ENCODE measurements at regions not wholly inside any gene's neighbourhood (a gene's known extent, or its start where the extent isn't known, plus 50 kb on each side); places are given as distances from the start of the nearest gene placed in this dataset.
A peak's percentile ranks its signal among the peaks of the same experiment; 100 is the strongest.

- no peak for DNase-seq
These were observed 97.2 kb downstream of the TRIM36 start for GRCh38 chr5:115072266-115073064.

GRCh38 chr5:115070737-115071136 lies 99.0 kb downstream of the TRIM36 start:
- DNase-seq = no peak

DNA sequence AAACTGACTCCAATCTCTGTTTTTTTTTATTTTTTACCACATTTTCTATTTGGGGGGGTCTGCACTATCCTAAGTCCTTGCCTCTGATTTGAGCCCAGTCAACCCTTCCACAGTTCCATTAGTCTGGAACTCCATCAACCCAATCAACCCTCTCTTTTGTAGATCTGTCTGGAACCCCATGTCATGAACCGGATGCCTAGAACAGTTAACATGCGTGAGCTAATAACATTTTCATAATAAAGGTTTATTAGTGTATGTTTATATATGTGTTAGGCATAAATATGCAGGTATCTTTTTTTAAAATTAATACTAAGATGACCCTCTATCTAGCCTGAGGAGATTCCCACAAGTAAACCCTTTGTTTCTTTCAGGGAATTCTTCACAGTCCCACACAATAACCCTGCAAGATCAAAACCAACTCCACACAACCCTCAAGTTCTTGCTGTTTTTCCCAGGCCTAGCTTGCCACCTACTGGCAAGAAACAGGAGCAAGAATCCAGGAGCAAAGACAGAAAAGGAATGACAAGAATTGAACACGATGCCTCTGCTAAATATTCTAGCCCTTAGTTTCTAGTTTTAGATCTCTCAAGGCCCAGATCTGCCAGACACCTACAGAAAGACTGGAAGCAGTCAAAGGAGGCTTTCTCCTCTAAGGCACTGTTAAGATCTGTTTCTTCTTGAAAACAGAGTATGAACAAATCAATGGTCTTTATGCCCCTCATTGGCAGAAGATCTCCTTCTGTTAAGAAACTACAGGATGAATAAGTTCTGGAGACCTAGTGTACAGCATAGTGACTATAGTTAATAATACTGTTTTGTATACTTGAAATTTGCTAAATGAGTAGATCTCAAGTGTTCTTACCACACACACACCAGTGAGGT lies 100.4 kb downstream of the TRIM36 start:
- DNase-seq = peak; percentile 37

GRCh38 chr5:115068239-115069086 lies 101.2 kb downstream of the TRIM36 start:
- peak; percentile 33 for DNase-seq

- DNase-seq = no peak
These were observed 105.3 kb downstream of the TRIM36 start for GRCh38 chr5:115064380-115064779.

GRCh38 chr5:115054387-115054951 lies 115.2 kb downstream of the TRIM36 start:
- no peak for DNase-seq

GRCh38 chr5:115052948-115053347 lies 116.8 kb downstream of the TRIM36 start:
- DNase-seq = no peak

DNA sequence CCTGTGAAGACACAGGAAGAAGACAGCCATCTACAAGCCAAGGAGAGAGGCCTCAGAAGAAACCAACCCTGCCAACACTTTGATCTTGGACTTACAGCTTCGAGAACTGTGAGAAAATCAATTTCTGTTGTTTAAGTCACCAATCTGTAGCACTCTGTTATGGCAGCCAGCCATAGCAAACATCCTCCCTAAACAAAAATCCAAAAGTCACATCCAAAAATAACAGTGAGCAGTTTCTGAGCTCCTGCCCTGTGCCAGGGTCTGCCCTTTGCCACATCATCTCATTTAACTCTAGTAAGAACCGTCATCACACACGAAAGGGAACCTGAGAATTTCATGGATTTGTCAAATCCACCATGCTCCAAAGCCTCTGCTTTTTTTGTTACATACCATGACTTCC lies 118.8 kb downstream of the TRIM36 start:
- DNase-seq = no peak

DNA sequence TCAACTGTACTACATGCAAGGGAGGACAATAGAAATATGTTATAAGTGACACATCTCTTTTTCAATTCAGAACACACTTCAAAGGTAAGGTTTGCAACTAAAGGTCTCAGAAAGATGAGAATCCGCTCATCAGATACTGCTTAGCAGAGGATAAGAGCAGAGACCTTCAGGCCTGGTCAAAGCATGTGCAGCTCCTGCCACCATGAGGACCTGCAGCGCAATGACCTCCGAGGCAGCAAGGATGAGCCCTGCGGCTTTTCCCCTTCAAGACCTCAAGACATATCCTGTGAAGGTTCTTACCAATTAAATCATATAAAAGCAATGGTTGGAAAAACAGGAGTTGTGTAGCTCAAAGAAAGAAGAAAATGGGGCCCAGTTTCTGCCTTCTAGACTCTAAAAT lies 135.8 kb downstream of the TRIM36 start:
- no peak for DNase-seq

DNA sequence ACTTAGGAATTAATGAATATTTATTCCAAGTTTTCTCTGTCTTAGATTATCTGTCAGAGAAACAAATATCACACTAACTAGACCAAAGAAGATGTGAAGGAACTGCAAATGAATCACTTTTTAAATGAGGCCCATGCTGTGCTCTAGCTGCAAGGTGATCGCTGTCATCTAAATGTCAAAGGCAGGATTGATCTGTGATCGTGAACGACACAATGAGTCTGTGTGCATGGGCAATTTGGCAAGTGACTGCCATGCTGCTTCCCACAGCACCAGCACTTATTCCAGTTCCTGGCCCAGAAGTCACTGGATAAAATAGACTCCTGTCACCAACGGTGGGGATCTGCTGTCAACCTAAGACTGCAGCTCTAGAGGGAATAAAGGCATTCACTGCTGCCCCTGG lies 141.2 kb downstream of the TRIM36 start:
- DNase-seq = no peak

DNA sequence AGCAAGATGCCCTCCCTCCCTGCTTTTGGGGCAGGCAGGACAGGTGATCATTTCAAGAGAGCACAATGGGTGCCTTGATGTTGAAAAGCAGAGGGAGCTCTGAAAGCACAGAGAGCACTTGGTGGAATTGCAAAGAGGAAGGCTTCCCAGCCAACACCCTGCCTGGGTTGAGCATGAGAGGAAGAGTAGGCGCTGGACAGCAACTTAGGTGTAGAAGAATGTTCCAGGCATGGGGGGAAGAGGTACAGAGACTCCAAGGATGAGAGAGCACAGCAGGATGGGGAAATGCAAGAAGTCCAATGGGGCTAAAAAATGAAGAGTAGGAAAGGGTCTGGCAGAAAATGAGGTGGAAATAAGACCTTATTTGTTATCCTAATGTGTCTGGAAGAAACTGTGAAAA lies 144.8 kb downstream of the TRIM36 start:
- DNase-seq = no peak

GRCh38 chr5:115022303-115022702 lies 147.4 kb downstream of the TRIM36 start:
- DNase-seq = no peak

GRCh38 chr5:115016646-115017045 lies 153.1 kb downstream of the TRIM36 start:
- DNase-seq = no peak

- DNase-seq = no peak
These were observed 170.5 kb downstream of the TRIM36 start for GRCh38 chr5:114999176-114999575.

- no peak for DNase-seq
These were observed 180.2 kb downstream of the TRIM36 start for GRCh38 chr5:114989512-114989911.

- no peak for DNase-seq
These were observed 181.6 kb downstream of the TRIM36 start for GRCh38 chr5:114988096-114988495.

- DNase-seq = no peak
These were observed 184.9 kb downstream of the TRIM36 start for GRCh38 chr5:114984796-114985195.

- no peak for DNase-seq
These were observed 188.6 kb downstream of the TRIM36 start for GRCh38 chr5:114981111-114981510.

GRCh38 chr5:114977979-114978573 lies 191.6 kb downstream of the TRIM36 start:
- DNase-seq = no peak

DNA sequence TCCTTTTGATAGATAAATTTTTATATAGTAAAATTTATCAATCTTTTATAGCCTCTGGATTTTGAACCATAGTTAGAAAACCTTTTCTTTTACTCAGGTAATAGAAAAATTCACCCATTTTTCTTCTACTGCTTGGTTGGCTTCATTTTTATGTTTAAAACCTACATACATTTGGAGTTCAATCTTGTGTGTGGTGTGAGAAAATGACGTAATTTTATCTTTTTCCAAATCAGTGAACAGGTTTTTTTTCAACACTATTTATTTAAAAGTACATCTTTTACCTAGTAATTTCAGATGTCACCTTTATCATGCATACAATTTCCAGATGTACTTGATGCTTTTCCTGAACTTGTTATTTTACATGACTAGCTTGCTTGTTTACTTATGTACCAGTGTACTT lies 200.2 kb downstream of the TRIM36 start:
- no peak for DNase-seq

GRCh38 chr5:114957384-114957783 lies 212.3 kb downstream of the TRIM36 start:
- no peak for DNase-seq

- no peak for DNase-seq
These were observed 216.1 kb downstream of the TRIM36 start for GRCh38 chr5:114953565-114953964.

Data from NCI-H1105 treated with DMSO at 0.1 percent for 48 hours (cell line).